HUDEP-2 (cell line): ENCODE measurements at regions not wholly inside any gene's neighbourhood (a gene's known extent, or its start where the extent isn't known, plus 50 kb on each side); places are given as distances from the start of the nearest gene placed in this dataset.
"Not testable (repeated sequence)": the region's sequence is repeated elsewhere in the genome, so short reads cannot be mapped to it uniquely, and the experiment has no call there.

Experiments
- DNase-seq, 76 experiments: peaks; one replicate each; lab custom pipeline; 2025; ENCODE audit not compliant: unreplicated experiment in 76 of 76; lab: John Stamatoyannopoulos, UW

GRCh38 chr2:5612666-5613065, 79.5 kb upstream of the SOX11 start:
- DNase-seq: no peak

- no peak for DNase-seq
Observed at GRCh38 chr2:5616019-5616418, 76.2 kb upstream of the SOX11 start.

- DNase-seq: no peak
Observed at GRCh38 chr2:5617358-5617757, 74.8 kb upstream of the SOX11 start.

GRCh38 chr2:5617796-5618195, 74.4 kb upstream of the SOX11 start:
- no peak for DNase-seq

- DNase-seq: no peak
Observed at GRCh38 chr2:5618271-5618670, 73.9 kb upstream of the SOX11 start.

- DNase-seq: not testable (repeated sequence)
Observed at GRCh38 chr2:5625556-5626065, 66.6 kb upstream of the SOX11 start.

- DNase-seq: not testable (repeated sequence)
Observed at GRCh38 chr2:5628484-5628883, 63.7 kb upstream of the SOX11 start.

- not testable (repeated sequence) for DNase-seq
Observed at GRCh38 chr2:5629510-5629909, 62.7 kb upstream of the SOX11 start.

- not testable (repeated sequence) for DNase-seq
Observed at GRCh38 chr2:5637051-5637450, 55.1 kb upstream of the SOX11 start.
